Thyroid gland (tissue), 4 donors: ENCODE measurements at regions not wholly inside any gene's neighbourhood (a gene's known extent, or its start where the extent isn't known, plus 50 kb on each side); places are given as distances from the start of the nearest gene placed in this dataset.

Source experiments
- CTCF ChIP-seq, 6 experiments: fragments of 200-600 bp in 3 of 6; fragments of 450-650 bp in 3 of 6; sonication (generic) in 3 of 6; IDR thresholded peaks; one replicate each; pipeline ENCODE4 v1.5.1; 2016 to 2019; ENCODE audit warnings: antibody characterized with exemption in 6 of 6, mild to moderate bottlenecking in 2 of 6, inconsistent platforms in 1 of 6, moderate library complexity in 1 of 6
- POLR2A ChIP-seq, 2 donors: fragments of 450-650 bp; IDR thresholded peaks; one replicate each; pipeline ENCODE4 v1.6.1; 2017; ENCODE audit warnings: antibody characterized with exemption in 2 of 2, mild to moderate bottlenecking in 2 of 2, moderate library complexity in 1 of 2

DNA sequence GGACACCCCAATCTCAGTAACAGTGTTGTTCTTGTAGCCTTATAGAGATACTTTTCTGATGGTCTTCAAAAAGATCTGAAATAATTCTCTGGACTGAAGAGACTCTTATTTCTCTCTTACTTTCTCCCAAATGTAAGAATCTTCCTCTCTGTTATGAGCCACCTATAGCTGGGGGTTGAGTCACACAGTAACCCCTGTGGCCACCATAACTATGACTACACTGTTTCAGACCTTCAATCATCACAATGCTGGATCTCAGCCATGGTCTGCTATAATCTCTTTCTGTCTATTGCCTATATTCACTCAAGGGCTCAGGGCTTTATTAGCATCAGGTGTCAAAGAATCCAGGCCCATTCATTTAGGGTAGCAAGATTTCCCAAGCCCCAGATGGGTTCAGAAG, 436.9 kb downstream of the KDM5D start:
- no peak for TF ChIP-seq CTCF (IDR thresholded peaks at IDR 0.05)
- no peak for TF ChIP-seq POLR2A (IDR thresholded peaks at IDR 0.05)
